DOHH2 (cell line): ENCODE measurements at regions not wholly inside any gene's neighbourhood (a gene's known extent, or its start where the extent isn't known, plus 50 kb on each side); places are given as distances from the start of the nearest gene placed in this dataset.

Experiments used
- CTCF ChIP-seq: fragments of 200-600 bp; sonication (generic); IDR thresholded peaks from one replicate; pipeline ENCODE4 v1.5.1; 2014; ENCODE audit warnings: antibody characterized with exemption, mild to moderate bottlenecking, low read depth, low read length; ENCODE audit not compliant: poor library complexity, severe bottlenecking
- EZH2phosphoT487 ChIP-seq: fragments of 200-600 bp; sonication (generic); IDR thresholded peaks from 2 replicates; pipeline ENCODE4 v1.6.1; 2017; ENCODE audit warnings: borderline replicate concordance, mild to moderate bottlenecking, antibody characterized with exemption, low read length, moderate library complexity, mixed read lengths

GRCh38 chr2:195251214-195251613 is 405.8 kb upstream of the SLC39A10 start:
- TF ChIP-seq CTCF (no peak), EZH2phosphoT487 (no peak)
